GM12873 (cell line): ENCODE measurements at regions not wholly inside any gene's neighbourhood (a gene's known extent, or its start where the extent isn't known, plus 50 kb on each side); places are given as distances from the start of the nearest gene placed in this dataset.

Source experiments
- CTCF ChIP-seq: IDR thresholded peaks from 2 replicates; pipeline ENCODE4 v1.5.1; 2012; ENCODE audit warnings: low read depth, mild to moderate bottlenecking, moderate library complexity, low read length, control low read depth; ENCODE audit not compliant: insufficient read depth; ENCODE audit errors: missing control alignments

GRCh38 chr6:137969874-137970273 lies 102.8 kb downstream of the TNFAIP3 start:
- no peak for TF ChIP-seq CTCF

GRCh38 chr6:137970368-137970767 lies 103.3 kb downstream of the TNFAIP3 start:
- no peak for TF ChIP-seq CTCF

GRCh38 chr6:137973201-137973600 lies 106.1 kb downstream of the TNFAIP3 start:
- no peak for TF ChIP-seq CTCF

- peak; percentile 21 for TF ChIP-seq CTCF
Observed at GRCh38 chr6:137975188-137975940, 108.3 kb downstream of the TNFAIP3 start.

GRCh38 chr6:137976430-137976829 lies 109.4 kb downstream of the TNFAIP3 start:
- no peak for TF ChIP-seq CTCF

GRCh38 chr6:137977206-137977605 lies 110.1 kb downstream of the TNFAIP3 start:
- no peak for TF ChIP-seq CTCF

- TF ChIP-seq CTCF = no peak
Observed at GRCh38 chr6:137977814-137978213, 110.8 kb downstream of the TNFAIP3 start.
